HG02610 (cell line): ENCODE measurements at regions not wholly inside any gene's neighbourhood (a gene's known extent, or its start where the extent isn't known, plus 50 kb on each side); places are given as distances from the start of the nearest gene placed in this dataset.
"Not testable (repeated sequence)": the region's sequence is repeated elsewhere in the genome, so short reads cannot be mapped to it uniquely, and the experiment has no call there.

Experiments
- ATAC-seq: cut with Tn5 transposase; IDR thresholded peaks from one replicate; pipeline ENCODE4 v1.9.1; 2021; ENCODE audit warnings: mild to moderate bottlenecking, moderate library complexity; ENCODE audit not compliant: unreplicated experiment

DNA sequence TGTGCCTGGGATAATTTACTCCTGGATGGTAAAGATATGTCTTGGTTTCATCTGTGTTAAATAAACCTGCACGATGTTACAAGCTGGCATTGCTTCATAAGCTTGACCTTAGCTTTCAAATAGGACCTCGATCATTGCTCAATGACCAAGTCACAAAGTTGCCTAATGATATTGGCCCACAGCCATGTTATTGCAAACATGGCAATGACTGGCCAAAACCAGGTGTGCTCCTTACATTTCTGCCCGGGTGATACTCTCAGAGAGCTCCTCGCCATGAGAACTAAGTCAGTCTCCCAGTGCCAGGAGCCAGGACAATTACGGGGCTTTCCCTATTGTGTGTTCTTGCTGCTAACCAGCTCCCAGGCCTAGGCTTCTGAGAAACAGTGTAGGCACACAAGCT, 72.5 kb upstream of the CYP1B1 start:
- no peak for ATAC-seq

- no peak for ATAC-seq
Observed at GRCh38 chr2:38147333-38148121, 71.6 kb upstream of the CYP1B1 start.

GRCh38 chr2:38146907-38147307, 71.0 kb upstream of the CYP1B1 start:
- ATAC-seq = peak; percentile 91

- peak; percentile 78 for ATAC-seq
Observed at GRCh38 chr2:38146275-38146906, 70.4 kb upstream of the CYP1B1 start.

- ATAC-seq = no peak
Observed at GRCh38 chr2:38145236-38145635, 69.3 kb upstream of the CYP1B1 start.

GRCh38 chr2:38142627-38143026, 66.7 kb upstream of the CYP1B1 start:
- no peak for ATAC-seq

DNA sequence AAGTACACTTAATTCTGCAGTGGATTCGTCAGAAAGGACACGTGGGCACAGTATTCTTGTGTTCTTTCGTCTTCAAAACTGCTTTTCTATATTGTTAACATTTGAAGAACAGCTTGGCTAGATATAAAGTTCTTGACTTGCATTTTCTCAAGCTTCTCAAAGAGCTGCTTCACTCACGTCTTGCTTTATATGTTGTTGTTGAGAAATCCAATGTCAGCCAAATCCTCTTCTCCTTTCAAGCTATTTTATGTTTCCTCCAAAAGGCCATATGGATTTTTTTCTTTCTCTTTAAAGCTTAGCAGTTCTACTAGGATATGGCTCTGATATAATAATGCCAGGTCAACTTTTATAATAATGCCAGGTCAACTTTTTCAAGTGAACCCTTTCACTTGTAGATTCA, 65.5 kb upstream of the CYP1B1 start:
- no peak for ATAC-seq

DNA sequence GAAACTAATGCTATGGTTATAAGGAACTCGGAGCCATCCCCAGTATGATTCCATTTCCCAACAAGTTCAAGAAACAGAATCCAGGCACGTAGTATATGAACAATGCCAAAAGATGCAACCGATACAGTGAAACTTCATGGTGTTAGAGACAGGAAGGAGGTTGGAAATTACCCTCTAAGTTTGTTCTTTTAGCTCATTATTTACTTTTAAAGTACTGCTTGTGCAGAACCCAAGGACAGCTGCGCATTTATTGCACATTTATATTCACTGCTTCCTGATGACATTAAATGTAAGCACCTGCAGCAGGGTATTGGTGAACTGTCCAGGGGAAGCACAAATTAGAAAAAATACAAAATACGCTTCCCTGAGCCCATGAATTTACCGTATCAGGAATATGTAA, 63.0 kb upstream of the CYP1B1 start:
- ATAC-seq = no peak

DNA sequence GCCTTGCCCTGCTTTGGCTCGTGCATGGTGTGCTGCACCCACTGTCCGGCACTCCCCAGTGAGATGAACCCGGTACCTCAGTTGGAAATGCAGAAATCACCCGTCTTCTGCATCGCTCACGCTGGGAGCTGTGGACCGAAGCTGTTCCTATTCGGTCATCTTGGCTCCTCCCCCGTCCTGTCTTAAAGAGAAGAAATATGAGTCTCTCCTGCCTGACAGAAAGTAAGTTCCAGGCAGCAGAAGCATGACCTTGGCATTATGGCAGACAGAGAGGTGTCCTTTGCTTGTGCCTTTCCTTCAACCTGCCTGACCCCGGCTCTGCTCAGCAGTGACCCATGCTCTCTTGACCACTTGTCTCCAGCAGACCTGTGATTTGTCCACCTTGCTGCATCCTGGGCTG, 62.5 kb upstream of the CYP1B1 start:
- no peak for ATAC-seq

GRCh38 chr2:38137958-38138357, 62.0 kb upstream of the CYP1B1 start:
- not testable (repeated sequence) for ATAC-seq

DNA sequence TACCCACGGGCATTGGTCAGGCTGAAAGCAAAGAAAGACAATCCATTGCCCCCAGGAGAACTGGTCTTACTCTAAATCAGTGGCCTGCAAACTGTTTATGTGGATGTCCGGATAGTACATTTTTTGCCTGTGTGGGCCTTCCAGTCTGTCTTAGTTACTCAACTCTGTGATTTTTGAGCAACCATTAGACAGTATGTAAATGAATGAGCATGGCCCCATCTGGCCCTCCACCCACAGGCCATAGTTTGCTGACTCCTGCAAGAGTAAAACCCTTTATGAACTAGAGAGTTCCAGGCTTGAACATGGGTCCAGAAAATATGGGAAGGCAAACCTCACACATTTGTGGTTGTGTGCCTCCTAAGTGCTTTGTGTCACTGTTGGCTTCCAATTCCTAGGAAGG, 55.7 kb upstream of the CYP1B1 start:
- no peak for ATAC-seq

GRCh38 chr2:38130876-38131275, 54.9 kb upstream of the CYP1B1 start:
- no peak for ATAC-seq

DNA sequence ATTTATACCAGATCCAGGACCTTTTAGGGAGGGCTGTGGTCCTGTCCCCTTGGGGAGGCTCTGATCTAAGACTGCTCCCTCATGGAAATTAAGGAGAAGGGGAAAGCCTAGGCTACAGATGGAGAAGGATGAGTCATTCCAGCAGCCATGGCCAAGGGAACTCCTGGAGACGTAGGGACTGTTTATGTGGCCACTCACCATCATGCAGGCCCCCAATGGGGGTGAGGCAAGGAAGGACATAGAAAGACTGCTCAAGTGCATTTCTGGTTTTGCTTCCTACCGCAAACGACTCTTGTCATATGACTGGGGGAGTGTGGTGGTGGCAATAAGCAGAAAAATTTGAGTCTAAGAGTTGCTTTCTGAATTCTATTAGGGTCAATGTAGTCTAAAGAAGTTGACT, 54.0 kb upstream of the CYP1B1 start:
- ATAC-seq = peak; percentile 51

GRCh38 chr2:38129481-38129880, 53.5 kb upstream of the CYP1B1 start:
- peak; percentile 34 for ATAC-seq

DNA sequence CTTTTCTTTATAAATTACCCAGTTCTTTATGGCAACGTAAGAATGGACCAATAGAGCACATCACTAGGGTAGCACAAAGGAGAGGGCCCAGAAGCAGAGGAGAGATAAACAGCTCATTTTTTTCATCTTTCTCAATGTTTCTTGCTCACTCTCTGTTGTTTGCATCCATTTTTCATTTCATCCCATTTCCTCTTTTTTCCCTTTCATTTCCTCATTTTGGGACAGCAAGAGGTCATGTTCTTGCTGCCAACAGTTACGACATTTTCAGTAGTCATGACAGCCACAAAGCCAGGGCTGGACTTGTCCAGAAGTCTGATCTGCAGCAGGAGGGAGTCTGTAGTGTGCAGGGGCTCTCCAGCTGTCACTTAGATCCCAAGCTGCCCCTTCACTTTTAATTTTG, 52.7 kb upstream of the CYP1B1 start:
- peak; percentile 41 for ATAC-seq

DNA sequence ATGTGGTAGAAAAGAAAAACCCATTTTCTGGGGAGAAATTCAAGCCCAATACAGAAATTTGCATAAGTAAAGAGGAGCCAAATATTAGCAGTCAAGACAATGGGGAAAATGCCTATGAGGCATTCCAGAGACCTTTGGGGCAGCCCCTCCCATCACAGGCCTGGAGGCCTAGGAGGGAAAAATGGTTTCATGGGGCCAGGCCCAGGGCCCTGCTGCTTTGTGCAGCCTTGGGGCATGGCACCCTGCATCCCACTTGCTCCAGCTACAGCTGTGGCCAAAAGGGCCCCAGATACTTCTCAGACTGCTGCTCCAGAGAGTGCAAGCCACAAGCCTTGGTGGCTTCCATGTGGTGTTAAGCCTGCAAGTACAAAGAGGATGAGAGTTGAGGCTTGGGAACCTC, 51.3 kb upstream of the CYP1B1 start:
- no peak for ATAC-seq

GRCh38 chr2:38125842-38126241, 49.9 kb upstream of the CYP1B1 start:
- ATAC-seq = no peak
